ENCODE measurements at regions not wholly inside any gene's neighbourhood (a gene's known extent, or its start where the extent isn't known, plus 50 kb on each side); places are given as distances from the start of the nearest gene placed in this dataset.
"Not testable (repeated sequence)": the region's sequence is repeated elsewhere in the genome, so short reads cannot be mapped to it uniquely, and the experiment has no call there.

DNA sequence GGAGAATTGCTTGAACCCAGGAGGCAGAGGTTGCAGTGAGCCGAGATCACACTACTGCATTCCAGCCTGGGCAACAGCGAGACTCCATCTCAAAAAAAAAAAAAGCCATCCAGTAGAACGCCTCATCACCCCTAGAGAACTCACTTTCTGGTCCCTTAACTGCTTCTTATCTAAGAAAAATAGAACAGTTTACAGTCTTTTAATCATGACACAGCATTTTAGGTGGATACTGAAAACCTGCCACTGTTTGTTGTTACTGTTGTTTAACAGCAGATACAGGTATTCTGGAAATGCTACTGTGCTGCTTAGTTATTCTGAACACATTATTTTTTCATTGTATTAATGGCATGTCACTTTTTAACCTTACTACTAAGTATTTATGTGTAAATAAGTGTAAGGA lies 624.3 kb upstream of the GHITM start:
- intact Hi-C loops (cut with DNase I): no loop called here

DNA sequence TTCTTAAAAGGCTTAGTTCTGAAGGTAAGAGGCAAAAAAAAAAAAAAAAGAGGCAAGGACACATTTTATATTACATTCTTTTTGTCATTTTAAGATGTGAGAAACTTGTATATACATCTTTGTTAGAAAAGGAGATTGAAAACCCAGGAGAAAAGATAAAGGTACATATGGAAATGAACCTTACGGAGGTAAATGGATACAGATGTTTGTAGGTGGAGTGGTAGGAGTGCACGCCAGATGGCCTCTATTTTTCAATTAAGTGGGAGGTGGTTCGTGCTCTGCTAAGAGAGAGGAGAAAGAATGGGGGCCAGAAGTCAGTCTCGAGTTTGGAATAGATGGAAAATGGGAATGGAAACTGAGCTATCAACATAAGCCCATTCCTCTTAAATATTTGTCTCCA lies 622.5 kb upstream of the GHITM start:
- H3K4me1 ChIP-seq: no peaks in the 10 kb centered on the region
- intact Hi-C loops (cut with DNase I): no loop called here
- TF ChIP-seq POLR2A (IDR thresholded peaks at IDR 0.05) (no peak), POLR2AphosphoS5 (IDR thresholded peaks at IDR 0.05; ENCODE audit: insufficient read depth in 1 of 2, low read depth in 1 of 2) (no peak)
- TF ChIP-seq, protein P1, sequence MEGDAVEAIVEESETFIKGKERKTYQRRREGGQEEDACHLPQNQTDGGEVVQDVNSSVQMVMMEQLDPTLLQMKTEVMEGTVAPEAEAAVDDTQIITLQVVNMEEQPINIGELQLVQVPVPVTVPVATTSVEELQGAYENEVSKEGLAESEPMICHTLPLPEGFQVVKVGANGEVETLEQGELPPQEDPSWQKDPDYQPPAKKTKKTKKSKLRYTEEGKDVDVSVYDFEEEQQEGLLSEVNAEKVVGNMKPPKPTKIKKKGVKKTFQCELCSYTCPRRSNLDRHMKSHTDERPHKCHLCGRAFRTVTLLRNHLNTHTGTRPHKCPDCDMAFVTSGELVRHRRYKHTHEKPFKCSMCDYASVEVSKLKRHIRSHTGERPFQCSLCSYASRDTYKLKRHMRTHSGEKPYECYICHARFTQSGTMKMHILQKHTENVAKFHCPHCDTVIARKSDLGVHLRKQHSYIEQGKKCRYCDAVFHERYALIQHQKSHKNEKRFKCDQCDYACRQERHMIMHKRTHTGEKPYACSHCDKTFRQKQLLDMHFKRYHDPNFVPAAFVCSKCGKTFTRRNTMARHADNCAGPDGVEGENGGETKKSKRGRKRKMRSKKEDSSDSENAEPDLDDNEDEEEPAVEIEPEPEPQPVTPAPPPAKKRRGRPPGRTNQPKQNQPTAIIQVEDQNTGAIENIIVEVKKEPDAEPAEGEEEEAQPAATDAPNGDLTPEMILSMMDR (IDR thresholded peaks at IDR 0.05): no peak
- no peaks in the 10 kb centered on the region for H3K27me3 ChIP-seq
- no peak for DNase-seq (ENCODE audit: extremely low spot score in 2 of 2)
- H3K9me3 ChIP-seq: no peaks in the 10 kb centered on the region
- no peaks in the 10 kb centered on the region for H3K36me3 ChIP-seq
- H3K27ac ChIP-seq: no peak overlapping the region
- H3K4me3 ChIP-seq: no peak overlapping the region

More for the DNA sequence above, 624.3 kb upstream of the GHITM start:
- DNase-seq (ENCODE audit: extremely low spot score in 2 of 2): no peak
- TF ChIP-seq, protein P1 (IDR thresholded peaks at IDR 0.05): no peak
- TF ChIP-seq POLR2A (IDR thresholded peaks at IDR 0.05): no peak
- TF ChIP-seq POLR2AphosphoS5 (IDR thresholded peaks at IDR 0.05; ENCODE audit: insufficient read depth in 1 of 2, low read depth in 1 of 2): no peak
- no peaks in the 10 kb centered on the region for H3K27me3 ChIP-seq
- no peaks in the 10 kb centered on the region for H3K36me3 ChIP-seq
- no peak overlapping the region for H3K27ac ChIP-seq
- no peaks in the 10 kb centered on the region for H3K4me1 ChIP-seq
- no peak overlapping the region for H3K4me3 ChIP-seq
- H3K9me3 ChIP-seq: no peaks in the 10 kb centered on the region

DNA sequence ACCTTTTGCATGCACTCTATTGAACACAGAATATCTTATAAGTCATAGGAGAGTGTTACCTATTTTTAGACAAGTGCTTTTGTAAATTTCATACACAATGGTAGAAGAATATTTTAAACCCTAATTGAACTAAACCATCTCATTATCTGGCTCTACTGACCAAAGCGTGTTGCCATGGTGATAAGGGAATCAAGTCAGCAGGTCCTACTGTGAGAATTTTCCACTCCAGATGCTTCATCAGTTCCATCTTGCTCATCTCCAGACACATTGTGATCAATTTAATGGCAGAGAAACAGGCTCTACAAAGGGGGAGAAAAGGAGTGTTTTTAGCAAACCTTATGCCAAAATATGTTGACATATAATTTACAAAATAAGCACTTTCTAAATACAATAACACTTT lies 621.9 kb upstream of the GHITM start:
- Histone ChIP-seq H3K4me1 (no peaks in the 10 kb centered on the region), H3K27ac (no peak overlapping the region), H3K27me3 (no peaks in the 10 kb centered on the region), H3K9me3 (no peaks in the 10 kb centered on the region), H3K36me3 (no peaks in the 10 kb centered on the region), H3K4me3 (no peak overlapping the region)
- TF ChIP-seq POLR2AphosphoS5 (IDR thresholded peaks at IDR 0.05; ENCODE audit: insufficient read depth in 1 of 2, low read depth in 1 of 2) (no peak), POLR2A (IDR thresholded peaks at IDR 0.05) (no peak)
- TF ChIP-seq, protein P1 (IDR thresholded peaks at IDR 0.05): no peak
- intact Hi-C loops (cut with DNase I): no loop called here
- DNase-seq (ENCODE audit: extremely low spot score in 2 of 2): no peak

DNA sequence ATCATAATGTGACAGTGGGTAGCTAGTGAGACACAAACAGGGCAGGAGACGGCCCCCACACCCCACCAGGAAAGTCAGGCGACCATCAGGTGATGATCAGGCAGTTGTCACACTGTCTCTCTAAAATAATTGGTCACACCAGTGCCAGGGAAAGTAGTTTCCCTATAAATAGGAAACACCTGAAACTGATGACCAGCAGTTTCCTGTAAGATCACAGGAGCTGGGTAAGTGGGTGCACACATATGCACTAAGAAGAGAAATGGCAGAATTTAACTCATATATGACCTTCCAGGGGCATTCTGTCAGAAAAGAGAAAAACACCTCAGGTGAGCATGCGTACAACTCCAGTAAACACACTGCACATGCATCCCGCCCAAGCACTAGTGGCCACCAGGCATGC lies 620.5 kb upstream of the GHITM start:
- Histone ChIP-seq H3K27me3 (no peaks in the 10 kb centered on the region), H3K4me1 (no peaks in the 10 kb centered on the region), H3K4me3 (no peak overlapping the region), H3K36me3 (no peaks in the 10 kb centered on the region), H3K9me3 (no peaks in the 10 kb centered on the region), H3K27ac (no peak overlapping the region)
- no peak for TF ChIP-seq POLR2AphosphoS5 (IDR thresholded peaks at IDR 0.05; ENCODE audit: insufficient read depth in 1 of 2, low read depth in 1 of 2)
- TF ChIP-seq, protein P1 (IDR thresholded peaks at IDR 0.05): no peak
- no peak for TF ChIP-seq POLR2A (IDR thresholded peaks at IDR 0.05)
- intact Hi-C loops (cut with DNase I): no loop called here
- DNase-seq (ENCODE audit: extremely low spot score in 2 of 2): no peak

DNA sequence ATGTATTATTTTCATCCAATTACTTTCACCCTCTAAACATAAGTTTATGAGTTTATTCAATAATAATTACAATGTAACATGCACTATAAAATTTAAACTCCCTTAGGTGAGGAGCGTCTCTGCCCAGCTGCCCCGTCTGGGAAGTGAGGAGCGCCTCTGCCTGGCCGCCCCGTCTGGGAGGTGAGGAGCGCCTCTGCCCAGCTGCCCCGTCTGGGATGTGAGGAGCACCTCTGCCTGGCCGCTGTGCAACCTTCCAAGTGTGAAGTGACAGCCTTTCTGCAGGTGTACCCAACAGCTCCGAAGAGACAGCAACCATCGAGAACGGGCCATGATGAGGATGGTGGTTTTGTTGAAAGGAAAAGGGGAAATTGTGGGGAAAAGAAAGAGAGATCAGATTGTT lies 618.9 kb upstream of the GHITM start:
- H3K27ac ChIP-seq; H3K36me3 ChIP-seq; H3K9me3 ChIP-seq; intact Hi-C loops (cut with DNase I); H3K27me3 ChIP-seq; H3K4me1 ChIP-seq; DNase-seq (ENCODE audit: extremely low spot score in 2 of 2); H3K4me3 ChIP-seq: not testable (repeated sequence)

DNA sequence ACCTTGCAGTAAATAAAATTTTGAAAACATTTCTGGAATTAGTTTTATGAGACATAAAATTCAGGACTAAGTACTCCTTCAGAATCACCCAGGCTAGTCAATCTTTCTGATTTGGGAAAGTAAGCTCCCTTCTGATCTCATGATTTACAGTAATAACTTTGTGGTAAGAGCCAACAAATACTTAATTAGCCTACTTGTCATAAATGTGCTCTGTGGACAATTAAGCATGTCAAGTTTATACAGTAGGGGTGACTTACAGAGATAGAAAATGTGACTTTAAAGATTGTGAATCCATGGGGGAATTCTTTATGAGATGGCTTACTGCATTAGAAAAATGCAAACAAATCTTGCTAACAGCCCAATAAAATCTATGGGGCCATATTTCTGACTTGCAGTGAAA lies 616.9 kb upstream of the GHITM start:
- Histone ChIP-seq H3K9me3 (no peaks in the 10 kb centered on the region), H3K4me1 (no peaks in the 10 kb centered on the region), H3K27me3 (no peaks in the 10 kb centered on the region), H3K27ac (no peak overlapping the region), H3K36me3 (no peaks in the 10 kb centered on the region), H3K4me3 (no peak overlapping the region)
- intact Hi-C loops (cut with DNase I): no loop called here
- no peak for DNase-seq (ENCODE audit: extremely low spot score in 2 of 2)
- no peak for TF ChIP-seq POLR2A (IDR thresholded peaks at IDR 0.05)
- no peak for TF ChIP-seq POLR2AphosphoS5 (IDR thresholded peaks at IDR 0.05; ENCODE audit: insufficient read depth in 1 of 2, low read depth in 1 of 2)
- TF ChIP-seq, protein P1 (IDR thresholded peaks at IDR 0.05): no peak

Data from vagina (tissue), 2 donors.